Right forelimb (tissue), 1 donor: ENCODE measurements at regions not wholly inside any gene's neighbourhood (a gene's known extent, or its start where the extent isn't known, plus 50 kb on each side); places are given as distances from the start of the nearest gene placed in this dataset.
A peak's percentile ranks its signal among the peaks of the same experiment; 100 is the strongest.

ENCODE experiments used
- DNase-seq: peaks from one replicate; pipeline ENCODE4 v3.0.0-alpha.2; 2018

- DNase-seq: no peak
These were observed 67.6 kb downstream of the COX18 start for GRCh38 chr4:73001885-73002284.

- DNase-seq: no peak
These were observed 72.1 kb downstream of the COX18 start for GRCh38 chr4:72997409-72997808.

GRCh38 chr4:72994670-72995069, 74.8 kb downstream of the COX18 start:
- DNase-seq: no peak

GRCh38 chr4:72993876-72994275, 75.6 kb downstream of the COX18 start:
- no peak for DNase-seq

- DNase-seq: no peak
These were observed 77.6 kb downstream of the COX18 start for GRCh38 chr4:72991873-72992272.

GRCh38 chr4:72987741-72988729, 81.5 kb downstream of the COX18 start:
- DNase-seq: no peak

GRCh38 chr4:72984351-72984750, 85.2 kb downstream of the COX18 start:
- no peak for DNase-seq

GRCh38 chr4:72983709-72984108, 85.8 kb downstream of the COX18 start:
- DNase-seq: no peak

GRCh38 chr4:72977936-72978485, 91.5 kb downstream of the COX18 start:
- no peak for DNase-seq

- no peak for DNase-seq
These were observed 94.1 kb downstream of the COX18 start for GRCh38 chr4:72975488-72975784.

GRCh38 chr4:72974694-72975487, 94.6 kb downstream of the COX18 start:
- no peak for DNase-seq

- DNase-seq: no peak
These were observed 97.9 kb downstream of the COX18 start for GRCh38 chr4:72971572-72971971.

- no peak for DNase-seq
These were observed 98.8 kb downstream of the COX18 start for GRCh38 chr4:72970756-72971155.

- DNase-seq: peak; percentile 49
These were observed 99.5 kb downstream of the COX18 start for GRCh38 chr4:72969976-72970375.

GRCh38 chr4:72966652-72967051, 102.9 kb downstream of the COX18 start:
- DNase-seq: no peak

GRCh38 chr4:72959411-72959810, 110.1 kb downstream of the COX18 start:
- no peak for DNase-seq

GRCh38 chr4:72954811-72955210, 114.7 kb downstream of the COX18 start:
- no peak for DNase-seq

GRCh38 chr4:72953571-72953970, 115.9 kb downstream of the COX18 start:
- no peak for DNase-seq

- no peak for DNase-seq
These were observed 117.9 kb downstream of the COX18 start for GRCh38 chr4:72951628-72952027.

- no peak for DNase-seq
These were observed 118.4 kb downstream of the COX18 start for GRCh38 chr4:72951147-72951546.

- DNase-seq: no peak
These were observed 121.4 kb downstream of the COX18 start for GRCh38 chr4:72948080-72948479.

GRCh38 chr4:72945719-72946336, 123.7 kb downstream of the COX18 start:
- DNase-seq: no peak

- no peak for DNase-seq
These were observed 127.0 kb downstream of the COX18 start for GRCh38 chr4:72942565-72942964.
